HG03064 (cell line): ENCODE measurements at regions not wholly inside any gene's neighbourhood (a gene's known extent, or its start where the extent isn't known, plus 50 kb on each side); places are given as distances from the start of the nearest gene placed in this dataset.

ENCODE experiments used
- ATAC-seq: cut with Tn5 transposase; IDR thresholded peaks from one replicate; pipeline ENCODE4 v1.9.1; 2021; ENCODE audit warnings: low read depth; ENCODE audit not compliant: unreplicated experiment

GRCh38 chr4:179584101-179584500 is 2141.9 kb upstream of the AGA start:
- ATAC-seq: no peak

- ATAC-seq: no peak
Observed at GRCh38 chr4:179585761-179586160, 2143.5 kb upstream of the AGA start.

GRCh38 chr4:179586460-179586859 is 2144.2 kb upstream of the AGA start:
- ATAC-seq: no peak

GRCh38 chr4:179595671-179596410 is 2153.6 kb upstream of the AGA start:
- no peak for ATAC-seq

GRCh38 chr4:179596621-179597020 is 2154.4 kb upstream of the AGA start:
- no peak for ATAC-seq

GRCh38 chr4:179597301-179597700 is 2155.1 kb upstream of the AGA start:
- no peak for ATAC-seq

GRCh38 chr4:179601671-179602070 is 2159.4 kb upstream of the AGA start:
- ATAC-seq: no peak

- ATAC-seq: no peak
Observed at GRCh38 chr4:179605196-179605595, 2163.0 kb upstream of the AGA start.

- no peak for ATAC-seq
Observed at GRCh38 chr4:179607003-179607402, 2164.8 kb upstream of the AGA start.

- no peak for ATAC-seq
Observed at GRCh38 chr4:179615704-179616103, 2173.5 kb upstream of the AGA start.

- ATAC-seq: no peak
Observed at GRCh38 chr4:179618966-179619365, 2176.7 kb upstream of the AGA start.

GRCh38 chr4:179624768-179625181 is 2182.5 kb upstream of the AGA start:
- ATAC-seq: no peak

- ATAC-seq: no peak
Observed at GRCh38 chr4:179625406-179625805, 2183.2 kb upstream of the AGA start.

- no peak for ATAC-seq
Observed at GRCh38 chr4:179626687-179627086, 2184.4 kb upstream of the AGA start.

GRCh38 chr4:179631321-179631720 is 2189.1 kb upstream of the AGA start:
- no peak for ATAC-seq

- no peak for ATAC-seq
Observed at GRCh38 chr4:179634862-179635261, 2192.6 kb upstream of the AGA start.

- ATAC-seq: no peak
Observed at GRCh38 chr4:179662522-179662921, 2220.3 kb upstream of the AGA start.

GRCh38 chr4:179663641-179664429 is 2221.6 kb upstream of the AGA start:
- ATAC-seq: no peak

GRCh38 chr4:179664430-179665027 is 2222.3 kb upstream of the AGA start:
- ATAC-seq: no peak

- ATAC-seq: no peak
Observed at GRCh38 chr4:179666226-179666625, 2224.0 kb upstream of the AGA start.

- ATAC-seq: no peak
Observed at GRCh38 chr4:179671609-179672008, 2229.4 kb upstream of the AGA start.
